NB4 (cell line): ENCODE measurements at regions not wholly inside any gene's neighbourhood (a gene's known extent, or its start where the extent isn't known, plus 50 kb on each side); places are given as distances from the start of the nearest gene placed in this dataset.

Experiments
- DNase-seq: peaks from one replicate; pipeline ENCODE4 v3.0.0; 2010; ENCODE audit warnings: low read depth
- H3K4me3 ChIP-seq: one replicate; pipeline ENCODE4 v1.5.1; 2011; ENCODE audit warnings: mild to moderate bottlenecking, low read depth, low read length, moderate library complexity
- CTCF ChIP-seq: IDR thresholded peaks from one replicate; pipeline ENCODE4 v1.5.1; 2012; ENCODE audit warnings: low read depth, low read length
- MAX ChIP-seq: IDR thresholded peaks from 2 replicates; pipeline ENCODE4 v1.6.1; 2011; ENCODE audit warnings: low read depth, low read length
- MYC ChIP-seq: IDR thresholded peaks from 2 replicates; pipeline ENCODE4 v1.6.1; 2011; ENCODE audit warnings: low read depth, low read length
- POLR2A ChIP-seq: IDR thresholded peaks from 2 replicates; pipeline ENCODE4 v1.6.1; 2011; ENCODE audit warnings: mild to moderate bottlenecking; ENCODE audit not compliant: insufficient read length; ENCODE audit errors: extremely low read depth

- TF ChIP-seq CTCF (no peak), MAX (no peak), MYC (no peak), POLR2A (no peak)
- H3K4me3 ChIP-seq: no peak overlapping the region
- DNase-seq: no peak
Measured at GRCh38 chr11:23974051-23974450, 522.8 kb upstream of the LUZP2 start.

GRCh38 chr11:23974601-23975000 is 522.3 kb upstream of the LUZP2 start:
- TF ChIP-seq CTCF: no peak
- TF ChIP-seq MYC: no peak
- TF ChIP-seq MAX: no peak
- no peak for TF ChIP-seq POLR2A
- no peak overlapping the region for H3K4me3 ChIP-seq
- no peak for DNase-seq

GRCh38 chr11:23976426-23976825 is 520.4 kb upstream of the LUZP2 start:
- H3K4me3 ChIP-seq: no peak overlapping the region
- DNase-seq: no peak
- TF ChIP-seq CTCF (no peak), POLR2A (no peak), MAX (no peak), MYC (no peak)

- TF ChIP-seq MYC (no peak), MAX (no peak), CTCF (no peak), POLR2A (no peak)
- H3K4me3 ChIP-seq: no peak overlapping the region
- DNase-seq: no peak
Measured at GRCh38 chr11:23976841-23977271, 520.0 kb upstream of the LUZP2 start.

- H3K4me3 ChIP-seq: no peak overlapping the region
- TF ChIP-seq POLR2A (no peak), CTCF (no peak), MYC (no peak), MAX (no peak)
- DNase-seq: no peak
Measured at GRCh38 chr11:23988381-23989006, 508.4 kb upstream of the LUZP2 start.
